Adipocyte (in vitro differentiated cells): ENCODE measurements at regions not wholly inside any gene's neighbourhood (a gene's known extent, or its start where the extent isn't known, plus 50 kb on each side); places are given as distances from the start of the nearest gene placed in this dataset.

Experiments used
- DNase-seq: peaks from one replicate; pipeline ENCODE4 v3.0.0-alpha.2; 2015; ENCODE audit warnings: low read depth
- H3K27me3 ChIP-seq: replicated peaks from 2 replicates; pipeline ENCODE4 v1.7.0; 2013; ENCODE audit warnings: mild to moderate bottlenecking, low read length, moderate library complexity; ENCODE audit not compliant: control insufficient read depth, insufficient read depth
- H3K36me3 ChIP-seq: 2 replicates; pipeline ENCODE4 v1.7.0; 2013; ENCODE audit warnings: low read length, mild to moderate bottlenecking, moderate library complexity; ENCODE audit not compliant: control insufficient read depth, insufficient read depth, severe bottlenecking
- H3K4me1 ChIP-seq: 2 replicates; pipeline ENCODE4 v1.7.0; 2013; ENCODE audit warnings: mild to moderate bottlenecking, low read length, moderate library complexity; ENCODE audit not compliant: control insufficient read depth, insufficient read depth
- H3K4me3 ChIP-seq: 2 replicates; pipeline ENCODE4 v1.7.0; 2013; ENCODE audit warnings: mild to moderate bottlenecking, low read length, moderate library complexity
- H3K9ac ChIP-seq: 2 replicates; pipeline ENCODE4 v1.7.0; 2013; ENCODE audit warnings: mild to moderate bottlenecking, low read length, moderate library complexity
- H3K9me3 ChIP-seq: 2 replicates; pipeline ENCODE4 v1.7.0; 2013; ENCODE audit warnings: mild to moderate bottlenecking, low read length, moderate library complexity; ENCODE audit not compliant: control insufficient read depth

DNA sequence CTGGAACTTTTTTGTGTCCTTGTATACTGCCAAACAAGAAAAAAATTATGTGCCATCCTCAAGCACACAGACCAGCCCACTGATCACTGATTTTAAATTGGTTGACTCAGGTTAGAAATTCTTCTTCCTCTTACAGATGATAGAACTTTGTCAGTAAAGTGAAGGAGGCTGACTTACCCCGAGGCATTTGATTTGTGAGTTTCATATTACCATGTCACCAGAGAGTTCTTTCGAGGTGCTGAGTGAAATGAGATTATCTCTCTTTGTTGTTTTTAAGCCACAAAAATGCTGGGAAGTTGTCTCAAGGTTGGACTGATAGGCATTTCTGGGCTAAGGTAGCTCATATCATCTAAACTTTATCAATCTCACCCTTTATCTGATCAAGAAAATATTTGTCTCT is 78.8 kb upstream of the FAM180A start:
- Histone ChIP-seq H3K9ac (no peak overlapping the region), H3K36me3 (no peaks in the 10 kb centered on the region), H3K4me3 (no peak overlapping the region), H3K9me3 (no peaks in the 10 kb centered on the region), H3K4me1 (no peaks in the 10 kb centered on the region), H3K27me3 (peaks cover 29% of the 10 kb centered on the region)
- DNase-seq, result no peak

- no peak for DNase-seq
- no peaks in the 10 kb centered on the region for H3K4me1 ChIP-seq
Measured at GRCh38 chr7:135825406-135825805, 76.8 kb upstream of the FAM180A start.

DNA sequence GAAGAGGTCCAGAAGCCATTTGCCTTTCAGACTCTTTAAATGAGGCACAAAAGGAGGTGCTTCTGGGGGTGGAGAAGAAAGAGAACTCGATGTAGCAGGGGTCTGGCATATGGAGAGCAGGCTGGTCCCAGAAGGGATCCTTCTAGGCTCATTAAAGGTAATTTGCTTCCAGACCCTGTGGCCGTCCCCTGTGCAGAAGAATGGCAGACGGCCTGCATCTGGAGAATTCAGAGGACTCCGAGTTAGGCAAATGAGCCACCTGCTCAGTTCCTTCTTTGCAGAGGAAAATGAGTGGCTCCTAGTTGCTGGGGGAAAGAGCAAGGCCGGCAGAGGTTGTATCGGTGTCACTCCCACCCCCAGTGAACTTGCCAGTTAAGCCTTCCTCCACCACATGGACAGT is 73.8 kb upstream of the FAM180A start:
- DNase-seq, result no peak
- Histone ChIP-seq H3K4me3 (no peak overlapping the region), H3K9ac (no peak overlapping the region), H3K36me3 (no peaks in the 10 kb centered on the region), H3K27me3 (peaks cover 16% of the 10 kb centered on the region), H3K4me1 (no peaks in the 10 kb centered on the region), H3K9me3 (no peaks in the 10 kb centered on the region)

More at GRCh38 chr7:135825406-135825805, 76.8 kb upstream of the FAM180A start:
- no peak overlapping the region for H3K9ac ChIP-seq
- H3K4me3 ChIP-seq, result no peak overlapping the region
- H3K36me3 ChIP-seq, result no peaks in the 10 kb centered on the region
- H3K27me3 ChIP-seq, result peaks cover 19% of the 10 kb centered on the region
- no peaks in the 10 kb centered on the region for H3K9me3 ChIP-seq

GRCh38 chr7:135817583-135817982 is 69.0 kb upstream of the FAM180A start:
- Histone ChIP-seq H3K4me1 (no peaks in the 10 kb centered on the region), H3K27me3 (peaks cover 11% of the 10 kb centered on the region), H3K36me3 (no peaks in the 10 kb centered on the region), H3K4me3 (no peak overlapping the region), H3K9ac (no peak overlapping the region), H3K9me3 (no peaks in the 10 kb centered on the region)
- DNase-seq, result no peak

GRCh38 chr7:135815033-135815432 is 66.4 kb upstream of the FAM180A start:
- Histone ChIP-seq H3K9ac (no peak overlapping the region), H3K27me3 (peaks cover 11% of the 10 kb centered on the region), H3K36me3 (no peaks in the 10 kb centered on the region), H3K9me3 (no peaks in the 10 kb centered on the region), H3K4me3 (no peak overlapping the region), H3K4me1 (no peaks in the 10 kb centered on the region)
- no peak for DNase-seq

DNA sequence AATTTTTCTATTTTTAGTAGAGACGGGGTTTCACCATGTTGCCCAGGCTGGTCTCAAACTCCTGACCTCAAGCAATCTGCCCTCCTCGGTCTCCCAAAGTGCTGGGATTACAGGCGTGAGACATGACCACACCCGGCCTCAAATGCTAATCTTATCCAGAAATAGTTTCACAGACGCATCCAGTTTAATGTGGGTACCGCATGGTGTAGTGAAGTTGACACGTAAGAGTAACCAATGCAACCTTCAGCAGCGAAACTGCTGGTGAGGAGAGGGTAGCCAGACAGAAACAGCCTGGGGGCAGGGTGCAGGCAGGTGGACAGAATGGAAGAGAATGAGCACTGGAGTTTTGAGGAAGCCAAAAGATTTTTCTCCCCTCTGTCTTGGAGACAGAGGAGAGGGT is 63.5 kb upstream of the FAM180A start:
- Histone ChIP-seq H3K9ac (no peak overlapping the region), H3K36me3 (no peaks in the 10 kb centered on the region), H3K4me3 (no peak overlapping the region), H3K27me3 (no peaks in the 10 kb centered on the region), H3K4me1 (peaks cover 14% of the 10 kb centered on the region), H3K9me3 (no peaks in the 10 kb centered on the region)
- DNase-seq, result no peak

GRCh38 chr7:135811506-135811905 is 62.9 kb upstream of the FAM180A start:
- Histone ChIP-seq H3K27me3 (no peaks in the 10 kb centered on the region), H3K9ac (no peak overlapping the region), H3K9me3 (no peaks in the 10 kb centered on the region), H3K36me3 (no peaks in the 10 kb centered on the region), H3K4me1 (peaks cover 14% of the 10 kb centered on the region), H3K4me3 (no peak overlapping the region)
- no peak for DNase-seq

- peaks cover 14% of the 10 kb centered on the region for H3K4me1 ChIP-seq
- no peak overlapping the region for H3K4me3 ChIP-seq
- H3K9me3 ChIP-seq, result no peaks in the 10 kb centered on the region
- H3K36me3 ChIP-seq, result no peaks in the 10 kb centered on the region
- H3K9ac ChIP-seq, result peak overlapping the region; percentile 48
- H3K27me3 ChIP-seq, result no peaks in the 10 kb centered on the region
- DNase-seq, result no peak
Measured at GRCh38 chr7:135808206-135808605, 59.6 kb upstream of the FAM180A start.

DNA sequence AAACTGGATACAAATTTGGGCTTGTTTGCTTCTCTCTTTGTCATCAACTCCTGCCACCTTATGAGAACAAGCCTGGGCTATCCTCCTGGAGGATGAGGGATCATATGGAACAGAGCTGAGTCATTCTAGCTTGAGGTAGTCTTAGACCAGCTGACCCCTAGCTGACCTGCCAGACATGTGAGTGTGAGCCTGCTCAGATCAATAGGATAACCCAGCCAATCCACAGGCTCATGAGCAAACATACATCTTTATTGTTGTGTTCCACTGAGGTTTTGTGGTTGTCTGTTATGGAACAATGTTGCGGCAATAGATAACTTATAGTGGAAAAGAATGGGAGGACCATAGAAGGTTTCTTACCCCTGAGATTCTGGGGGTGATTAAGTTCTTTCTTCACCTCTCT is 54.5 kb upstream of the FAM180A start:
- no peak overlapping the region for H3K4me3 ChIP-seq
- peaks cover 15% of the 10 kb centered on the region for H3K4me1 ChIP-seq
- H3K9me3 ChIP-seq, result no peaks in the 10 kb centered on the region
- H3K27me3 ChIP-seq, result no peaks in the 10 kb centered on the region
- H3K36me3 ChIP-seq, result no peaks in the 10 kb centered on the region
- DNase-seq, result no peak
- no peak overlapping the region for H3K9ac ChIP-seq

DNA sequence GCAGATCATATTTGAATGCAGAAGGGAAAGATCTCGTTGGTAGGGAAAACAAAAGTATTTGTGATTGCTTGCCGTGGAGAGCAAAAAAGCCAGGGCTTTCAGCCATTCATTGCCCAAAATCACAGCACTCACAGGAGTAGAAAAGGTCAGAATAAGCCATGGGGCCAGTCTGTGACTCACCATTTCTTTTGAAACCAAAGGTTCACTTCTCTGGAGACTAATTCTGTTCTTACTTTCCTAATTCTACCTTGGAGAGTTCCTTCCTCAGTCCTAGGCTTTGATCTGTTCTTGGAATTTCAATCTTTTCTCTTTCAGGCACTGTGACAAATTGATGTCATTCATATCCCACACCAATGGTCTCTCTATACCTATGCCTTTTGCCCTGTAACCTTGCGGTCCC is 54.1 kb upstream of the FAM180A start:
- Histone ChIP-seq H3K9me3 (no peaks in the 10 kb centered on the region), H3K4me1 (peaks cover 11% of the 10 kb centered on the region), H3K9ac (no peak overlapping the region), H3K27me3 (no peaks in the 10 kb centered on the region), H3K36me3 (no peaks in the 10 kb centered on the region), H3K4me3 (no peak overlapping the region)
- no peak for DNase-seq

DNA sequence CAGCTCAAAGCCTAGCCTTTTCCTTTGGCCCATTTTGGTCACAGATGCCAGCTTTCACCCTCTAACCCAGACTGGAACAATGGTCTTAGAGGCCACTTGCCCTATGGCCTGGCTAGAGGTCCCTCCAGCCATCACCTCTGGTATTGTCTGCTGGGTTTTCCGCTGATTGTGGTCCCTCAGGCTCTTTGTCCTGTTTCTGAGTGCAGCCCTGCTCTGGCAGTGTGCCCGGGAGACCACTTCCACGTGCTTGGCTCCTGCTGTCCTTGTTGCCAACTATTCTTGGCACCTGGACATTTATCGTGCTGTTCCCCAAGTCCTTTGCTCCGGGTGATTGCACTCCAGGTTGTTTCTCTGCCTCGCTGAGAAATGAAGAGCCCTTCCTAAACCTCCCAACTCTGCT is 53.3 kb upstream of the FAM180A start:
- no peaks in the 10 kb centered on the region for H3K27me3 ChIP-seq
- H3K9ac ChIP-seq, result no peak overlapping the region
- no peak overlapping the region for H3K4me3 ChIP-seq
- peaks cover 12% of the 10 kb centered on the region for H3K4me1 ChIP-seq
- no peak for DNase-seq
- H3K36me3 ChIP-seq, result no peaks in the 10 kb centered on the region
- H3K9me3 ChIP-seq, result no peaks in the 10 kb centered on the region

DNA sequence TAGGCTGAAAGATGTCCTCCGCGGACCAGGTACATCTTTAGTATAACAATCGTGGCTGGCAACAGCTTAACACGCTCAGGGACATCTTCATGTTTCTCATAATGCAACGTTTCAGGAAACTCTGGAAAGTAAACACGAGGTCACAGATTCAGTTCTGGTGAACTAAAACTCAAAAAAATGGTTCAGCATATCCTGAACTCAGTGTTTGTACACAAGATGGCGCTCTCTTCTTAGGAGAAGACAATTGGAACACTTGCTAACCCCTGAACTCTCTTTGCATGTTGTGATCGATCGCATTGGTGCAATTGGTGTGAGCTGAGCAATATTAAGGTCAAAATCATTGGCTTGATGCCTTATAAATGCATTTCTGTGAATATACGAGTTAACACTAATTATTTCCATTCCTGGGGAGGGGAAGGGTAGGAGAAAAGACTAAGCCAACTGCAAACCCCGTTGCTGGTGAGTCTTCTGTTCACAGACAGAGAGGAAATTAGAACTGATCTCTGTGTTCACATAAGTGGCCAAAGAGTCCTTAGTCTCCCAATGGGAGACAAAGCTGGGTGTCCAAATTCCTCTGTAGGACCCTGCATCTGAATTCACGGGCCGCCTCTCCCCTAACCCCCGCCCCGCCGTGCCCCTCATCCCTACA is 52.6 kb upstream of the FAM180A start:
- no peak overlapping the region for H3K9ac ChIP-seq
- H3K4me1 ChIP-seq, result peaks cover 19% of the 10 kb centered on the region
- H3K36me3 ChIP-seq, result no peaks in the 10 kb centered on the region
- H3K4me3 ChIP-seq, result no peak overlapping the region
- peak; percentile 91 for DNase-seq
- H3K9me3 ChIP-seq, result no peaks in the 10 kb centered on the region
- no peaks in the 10 kb centered on the region for H3K27me3 ChIP-seq
